ENCODE measurements at regions not wholly inside any gene's neighbourhood (a gene's known extent, or its start where the extent isn't known, plus 50 kb on each side); places are given as distances from the start of the nearest gene placed in this dataset.

DNA sequence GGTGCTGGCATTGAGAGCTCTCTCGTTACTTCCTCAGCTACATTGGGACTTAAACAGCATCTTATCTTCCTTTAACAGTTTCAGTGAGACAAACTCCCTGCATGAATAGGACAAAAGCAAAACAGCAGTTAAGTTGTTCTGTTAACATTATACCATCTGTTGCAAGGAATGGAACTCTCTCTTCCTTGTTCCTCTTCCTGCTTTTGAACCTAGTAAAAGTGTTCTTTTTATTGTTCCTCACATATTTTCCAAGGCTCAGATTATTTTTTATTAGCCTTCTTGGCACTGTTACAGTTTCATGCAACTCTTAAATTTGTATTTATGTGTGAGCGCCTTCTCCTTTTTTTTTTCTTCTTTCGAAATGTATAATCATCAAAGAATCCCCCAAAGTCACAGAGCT, 202.6 kb upstream of the UFM1 start:
- H3K4me3 ChIP-seq, result no peak overlapping the region
- intact Hi-C loops (cut with DNase I), result no loop called here
- no peaks in the 10 kb centered on the region for H3K9me3 ChIP-seq
- TF ChIP-seq, protein P1, sequence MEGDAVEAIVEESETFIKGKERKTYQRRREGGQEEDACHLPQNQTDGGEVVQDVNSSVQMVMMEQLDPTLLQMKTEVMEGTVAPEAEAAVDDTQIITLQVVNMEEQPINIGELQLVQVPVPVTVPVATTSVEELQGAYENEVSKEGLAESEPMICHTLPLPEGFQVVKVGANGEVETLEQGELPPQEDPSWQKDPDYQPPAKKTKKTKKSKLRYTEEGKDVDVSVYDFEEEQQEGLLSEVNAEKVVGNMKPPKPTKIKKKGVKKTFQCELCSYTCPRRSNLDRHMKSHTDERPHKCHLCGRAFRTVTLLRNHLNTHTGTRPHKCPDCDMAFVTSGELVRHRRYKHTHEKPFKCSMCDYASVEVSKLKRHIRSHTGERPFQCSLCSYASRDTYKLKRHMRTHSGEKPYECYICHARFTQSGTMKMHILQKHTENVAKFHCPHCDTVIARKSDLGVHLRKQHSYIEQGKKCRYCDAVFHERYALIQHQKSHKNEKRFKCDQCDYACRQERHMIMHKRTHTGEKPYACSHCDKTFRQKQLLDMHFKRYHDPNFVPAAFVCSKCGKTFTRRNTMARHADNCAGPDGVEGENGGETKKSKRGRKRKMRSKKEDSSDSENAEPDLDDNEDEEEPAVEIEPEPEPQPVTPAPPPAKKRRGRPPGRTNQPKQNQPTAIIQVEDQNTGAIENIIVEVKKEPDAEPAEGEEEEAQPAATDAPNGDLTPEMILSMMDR (IDR thresholded peaks at IDR 0.05), result no peak
- TF ChIP-seq EP300 (IDR thresholded peaks at IDR 0.05), result no peak
- TF ChIP-seq POLR2A (IDR thresholded peaks at IDR 0.05), result no peak
- H3K27me3 ChIP-seq, result no peaks in the 10 kb centered on the region
- no peak for DNase-seq
- H3K36me3 ChIP-seq, result no peaks in the 10 kb centered on the region
- H3K4me1 ChIP-seq (ENCODE audit: insufficient read depth), result no peaks in the 10 kb centered on the region
- H3K27ac ChIP-seq, result no peak overlapping the region
- 36 to 49% (median 41%) methylated on average over 3 of the region's 3 CpGs for WGBS, 3 donors

DNA sequence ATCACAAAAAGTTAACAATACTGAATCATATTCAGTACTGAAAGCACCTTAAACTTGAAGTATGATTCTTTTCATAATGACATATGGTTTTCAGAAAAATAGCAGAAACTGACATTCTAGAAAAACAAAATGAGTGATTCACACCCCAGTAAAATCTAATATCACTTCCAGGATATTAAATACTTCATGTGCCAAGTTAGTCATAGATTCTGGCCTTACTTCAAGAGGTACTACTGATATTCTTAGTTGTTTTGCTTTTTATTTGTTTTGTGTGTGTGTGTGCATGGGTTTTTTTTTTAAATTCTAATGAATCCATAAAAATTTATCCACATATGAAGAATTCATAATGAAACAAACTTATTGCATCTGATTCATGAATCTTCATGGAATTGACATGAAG, 207.9 kb upstream of the UFM1 start:
- no peaks in the 10 kb centered on the region for H3K9me3 ChIP-seq
- intact Hi-C loops (cut with DNase I), result no loop called here
- H3K4me1 ChIP-seq (ENCODE audit: insufficient read depth), result no peaks in the 10 kb centered on the region
- H3K36me3 ChIP-seq, result no peaks in the 10 kb centered on the region
- no peaks in the 10 kb centered on the region for H3K27me3 ChIP-seq
- no peak overlapping the region for H3K4me3 ChIP-seq
- TF ChIP-seq, protein P1 (IDR thresholded peaks at IDR 0.05), result no peak
- no peak for TF ChIP-seq EP300 (IDR thresholded peaks at IDR 0.05)
- TF ChIP-seq POLR2A (IDR thresholded peaks at IDR 0.05), result no peak
- no peak for DNase-seq
- H3K27ac ChIP-seq, result no peak overlapping the region

DNA sequence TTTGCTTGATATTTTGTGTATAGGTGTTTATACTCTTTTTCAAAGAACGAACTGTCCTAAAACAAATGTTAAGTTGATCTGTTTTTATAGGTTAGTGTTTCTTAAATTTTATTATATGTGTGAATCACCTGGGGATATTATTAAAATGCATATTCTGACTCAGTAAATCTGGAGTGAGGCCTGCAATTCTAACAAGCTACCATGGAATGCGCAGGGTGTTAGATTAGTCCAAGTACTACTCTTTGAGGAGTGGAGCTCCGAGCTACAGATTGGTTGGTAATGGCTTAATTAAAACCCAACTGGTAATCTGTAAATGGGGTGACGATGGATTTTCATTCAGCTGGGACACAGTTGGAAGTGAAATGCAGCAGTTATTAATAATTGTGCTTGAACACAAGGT, 214.1 kb upstream of the UFM1 start:
- intact Hi-C loops (cut with DNase I), result no loop called here
- no peaks in the 10 kb centered on the region for H3K4me1 ChIP-seq (ENCODE audit: insufficient read depth)
- TF ChIP-seq EP300 (IDR thresholded peaks at IDR 0.05) (no peak), POLR2A (IDR thresholded peaks at IDR 0.05) (no peak)
- TF ChIP-seq, protein P1 (IDR thresholded peaks at IDR 0.05), result no peak
- DNase-seq, result no peak
- H3K9me3 ChIP-seq, result no peaks in the 10 kb centered on the region
- H3K4me3 ChIP-seq, result no peak overlapping the region
- no peaks in the 10 kb centered on the region for H3K27me3 ChIP-seq
- 84 to 91% (median 90%) methylated on average over 4 of the region's 4 CpGs for WGBS, 3 donors
- H3K36me3 ChIP-seq, result no peaks in the 10 kb centered on the region
- H3K27ac ChIP-seq, result no peak overlapping the region

DNA sequence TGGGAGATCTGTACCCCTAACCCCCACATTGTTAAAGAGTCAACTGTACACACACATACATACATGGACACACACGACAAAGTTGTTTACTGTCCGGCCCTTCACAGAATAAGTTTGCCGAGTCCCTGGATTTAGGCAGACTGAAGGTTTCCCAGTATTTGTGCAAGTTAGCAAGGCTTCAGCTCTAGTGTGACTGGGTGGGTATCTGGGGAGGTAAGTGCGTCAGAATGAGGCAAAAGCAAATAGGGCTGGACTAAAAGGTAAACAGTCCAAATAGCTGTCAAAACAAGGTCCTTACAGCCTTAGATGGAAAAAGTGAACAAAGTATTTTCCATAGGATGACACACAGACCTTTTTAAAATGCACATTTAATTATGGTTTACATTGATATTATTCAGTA, 228.4 kb upstream of the UFM1 start:
- Histone ChIP-seq H3K27ac (no peak overlapping the region), H3K4me1 (ENCODE audit: insufficient read depth) (no peaks in the 10 kb centered on the region), H3K27me3 (no peaks in the 10 kb centered on the region), H3K36me3 (no peaks in the 10 kb centered on the region), H3K9me3 (no peaks in the 10 kb centered on the region), H3K4me3 (no peak overlapping the region)
- TF ChIP-seq POLR2A (IDR thresholded peaks at IDR 0.05) (no peak), EP300 (IDR thresholded peaks at IDR 0.05) (no peak)
- TF ChIP-seq, protein P1 (IDR thresholded peaks at IDR 0.05), result no peak
- WGBS, 3 donors, result 90 to 97% (median 94%) methylated on average over 4 of the region's 4 CpGs
- intact Hi-C loops (cut with DNase I), result no loop called here
- no peak for DNase-seq

DNA sequence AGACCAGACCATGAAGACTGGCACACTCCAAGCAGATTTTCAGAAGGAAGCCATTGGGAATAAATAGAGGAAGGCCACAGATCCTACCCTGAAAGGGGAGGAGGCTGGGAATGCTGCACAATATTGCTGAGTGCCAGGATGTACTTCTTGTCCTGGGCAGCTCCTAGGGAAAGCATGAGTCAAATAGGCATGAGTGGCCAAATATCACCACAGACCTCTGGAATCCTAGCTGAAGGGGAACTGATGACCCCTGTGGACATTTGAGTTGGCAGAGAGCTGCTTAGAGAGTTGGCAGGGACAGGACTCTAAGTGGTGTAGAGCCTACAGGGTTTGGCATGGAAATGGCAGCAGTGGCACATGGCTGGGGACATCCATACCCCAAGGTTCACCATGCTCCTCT, 234.3 kb upstream of the TRPC4 start:
- no peak for TF ChIP-seq EP300 (IDR thresholded peaks at IDR 0.05)
- TF ChIP-seq POLR2A (IDR thresholded peaks at IDR 0.05), result no peak
- intact Hi-C loops (cut with DNase I), result no loop called here

More for the DNA sequence above, 234.3 kb upstream of the TRPC4 start:
- no peaks in the 10 kb centered on the region for H3K4me1 ChIP-seq (ENCODE audit: insufficient read depth)
- no peak overlapping the region for H3K4me3 ChIP-seq
- peaks cover 3% of the 10 kb centered on the region for H3K27me3 ChIP-seq
- no peaks in the 10 kb centered on the region for H3K9me3 ChIP-seq
- no peaks in the 10 kb centered on the region for H3K36me3 ChIP-seq
- H3K27ac ChIP-seq, result no peak overlapping the region
- no peak for DNase-seq
